ENCODE measurements at regions not wholly inside any gene's neighbourhood (a gene's known extent, or its start where the extent isn't known, plus 50 kb on each side); places are given as distances from the start of the nearest gene placed in this dataset.

DNA sequence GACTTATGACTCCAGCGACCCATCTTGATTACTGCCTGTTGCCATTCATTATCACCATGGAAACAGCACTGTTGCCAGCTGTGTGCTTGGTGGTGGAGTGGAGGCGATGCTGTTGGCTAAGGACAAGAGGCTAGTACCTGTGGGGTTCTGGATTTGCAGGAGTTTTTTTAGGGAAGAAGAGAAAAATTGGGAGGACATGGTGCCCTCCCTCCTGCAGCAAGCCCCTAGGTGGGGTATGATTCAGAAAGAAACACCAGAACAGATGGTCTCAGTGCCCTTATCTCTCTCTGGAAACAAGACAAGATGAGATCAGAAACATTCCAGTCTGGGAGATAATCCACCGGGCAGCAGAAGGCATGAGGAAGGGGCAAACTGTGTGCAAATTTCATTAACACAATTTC lies 87.8 kb upstream of the TLR4 start:
- Histone ChIP-seq H4K8ac (ENCODE audit: extremely low read depth, insufficient read depth, low read length) (no peak overlapping the region), H2AK5ac (ENCODE audit: low read depth, low read length) (no peak overlapping the region), H2BK120ac (replicated peaks; ENCODE audit: low read depth, low read length) (no peak overlapping the region), H4K20me1 (replicated peaks in 1 of 2; ENCODE audit: control insufficient read depth in 1 of 2, insufficient read depth in 2 of 2, low read length in 2 of 2) (no peaks in the 10 kb centered on the region), H3K14ac (ENCODE audit: insufficient read length) (no peak overlapping the region), H3K4me2 (ENCODE audit: insufficient read depth in 1 of 2, low read depth in 2 of 2, low read length in 2 of 2) (no peak overlapping the region), H3K36me3 (ENCODE audit: control insufficient read depth in 2 of 4, insufficient read depth in 4 of 4, low read length in 3 of 4) (no peaks in the 10 kb centered on the region), H3K27ac (ENCODE audit: low read depth, low read length) (no peak overlapping the region), H3K9me3 (ENCODE audit: insufficient read depth in 2 of 2, low read depth in 1 of 2, low read length in 1 of 2) (no peaks in the 10 kb centered on the region), H4K5ac (ENCODE audit: insufficient read length, low read depth, low read length) (no peak overlapping the region), H3K4me1 (replicated peaks in 1 of 4; ENCODE audit: control insufficient read depth in 3 of 4, insufficient read depth in 4 of 4, low read length in 3 of 4) (no peaks in the 10 kb centered on the region), H2AFZ (ENCODE audit: low read length) (no peak overlapping the region), H3K18ac (ENCODE audit: extremely low read depth, low read length) (no peak overlapping the region), H3K79me1 (ENCODE audit: low read depth, low read length) (no peaks in the 10 kb centered on the region), H3K4me3 (ENCODE audit: extremely low read depth in 1 of 4, insufficient read depth in 2 of 4, low read depth in 3 of 4, low read length in 4 of 4) (no peak overlapping the region), H3K4ac (replicated peaks; ENCODE audit: insufficient read length, low read depth, low read length) (no peak overlapping the region), H2BK5ac (ENCODE audit: low read depth, low read length) (no peak overlapping the region), H2BK20ac (ENCODE audit: low read length) (no peak overlapping the region), H3K27me3 (replicated peaks in 1 of 4; ENCODE audit: control insufficient read depth in 3 of 4, extremely low read depth in 1 of 4, insufficient read depth in 3 of 4, low read length in 3 of 4) (no peaks in the 10 kb centered on the region), H3K9ac (replicated peaks in 1 of 4; ENCODE audit: extremely low read depth in 1 of 4, low read depth in 3 of 4, low read length in 3 of 4) (no peak overlapping the region), H4K91ac (replicated peaks; ENCODE audit: insufficient read length, low read length) (no peak overlapping the region), H3K79me2 (ENCODE audit: control insufficient read depth in 1 of 2, insufficient read depth in 2 of 2, low read length in 2 of 2) (no peaks in the 10 kb centered on the region), H3K23ac (ENCODE audit: insufficient read length) (no peak overlapping the region), H2BK12ac (ENCODE audit: low read depth, low read length) (no peak overlapping the region), H3K23me2 (ENCODE audit: low read depth, low read length) (no peaks in the 10 kb centered on the region), H3K56ac (replicated peaks; ENCODE audit: insufficient read length, low read depth, low read length) (no peak overlapping the region), H2BK15ac (ENCODE audit: low read length) (no peak overlapping the region)
- WGBS, 2 experiments (ENCODE audit: extremely low coverage in 1 of 2, insufficient coverage in 1 of 2, insufficient read length in 1 of 2, insufficient replicate concordance in 2 of 2, low coverage in 1 of 2, low lambda C conversion rate in 2 of 2, missing lambda C conversion rate in 1 of 2) = 82% methylated on average over 3 of the region's 3 CpGs; no CpG with 5 or more reads in 1 of the 2 experiments
- no peak for FAIRE-seq
- no peak for TF ChIP-seq EGR1 (IDR thresholded peaks at IDR 0.05; ENCODE audit: borderline replicate concordance, low read depth, low read length)
- TF ChIP-seq RFX5 (IDR thresholded peaks at IDR 0.05; ENCODE audit: borderline replicate concordance, low read depth, low read length) = no peak
- TF ChIP-seq, protein P1, sequence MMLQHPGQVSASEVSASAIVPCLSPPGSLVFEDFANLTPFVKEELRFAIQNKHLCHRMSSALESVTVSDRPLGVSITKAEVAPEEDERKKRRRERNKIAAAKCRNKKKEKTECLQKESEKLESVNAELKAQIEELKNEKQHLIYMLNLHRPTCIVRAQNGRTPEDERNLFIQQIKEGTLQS (IDR thresholded peaks at IDR 0.05; ENCODE audit: insufficient read depth, low read depth, low read length) = no peak
- TF ChIP-seq KDM5A (IDR thresholded peaks at IDR 0.05; ENCODE audit: low read length) = no peak
- TF ChIP-seq SAP30 (IDR thresholded peaks at IDR 0.05; ENCODE audit: insufficient read depth, insufficient replicate concordance, low read length) = no peak
- no peak for TF ChIP-seq RAD21 (IDR thresholded peaks at IDR 0.05 in 1 of 2, conservative IDR thresholded peaks at IDR 0.05 in 1 of 2; ENCODE audit: low read depth in 2 of 2, low read length in 2 of 2)
- TF ChIP-seq CBX5 (IDR thresholded peaks at IDR 0.05; ENCODE audit: low read depth, low read length) = no peak
- no peak for TF ChIP-seq BRCA1 (IDR thresholded peaks at IDR 0.05; ENCODE audit: low read depth, low read length)
- no peak for TF ChIP-seq ASH2L (IDR thresholded peaks at IDR 0.05; ENCODE audit: low read length)
- no peak for DNase-seq (ENCODE audit: low read depth in 1 of 2, low spot score in 2 of 2)
- ChIA-PET POLR2A (ENCODE audit: partially characterized antibody) (no interaction called here), CTCF (ENCODE audit: partially characterized antibody) (interaction anchor here (1.0 kb wide), 1 partner anchor 60 kb away, joined by 3 read pairs; no protein-coding TSS in a partner anchor)
